ENCODE measurements at regions not wholly inside any gene's neighbourhood (a gene's known extent, or its start where the extent isn't known, plus 50 kb on each side); places are given as distances from the start of the nearest gene placed in this dataset.

DNA sequence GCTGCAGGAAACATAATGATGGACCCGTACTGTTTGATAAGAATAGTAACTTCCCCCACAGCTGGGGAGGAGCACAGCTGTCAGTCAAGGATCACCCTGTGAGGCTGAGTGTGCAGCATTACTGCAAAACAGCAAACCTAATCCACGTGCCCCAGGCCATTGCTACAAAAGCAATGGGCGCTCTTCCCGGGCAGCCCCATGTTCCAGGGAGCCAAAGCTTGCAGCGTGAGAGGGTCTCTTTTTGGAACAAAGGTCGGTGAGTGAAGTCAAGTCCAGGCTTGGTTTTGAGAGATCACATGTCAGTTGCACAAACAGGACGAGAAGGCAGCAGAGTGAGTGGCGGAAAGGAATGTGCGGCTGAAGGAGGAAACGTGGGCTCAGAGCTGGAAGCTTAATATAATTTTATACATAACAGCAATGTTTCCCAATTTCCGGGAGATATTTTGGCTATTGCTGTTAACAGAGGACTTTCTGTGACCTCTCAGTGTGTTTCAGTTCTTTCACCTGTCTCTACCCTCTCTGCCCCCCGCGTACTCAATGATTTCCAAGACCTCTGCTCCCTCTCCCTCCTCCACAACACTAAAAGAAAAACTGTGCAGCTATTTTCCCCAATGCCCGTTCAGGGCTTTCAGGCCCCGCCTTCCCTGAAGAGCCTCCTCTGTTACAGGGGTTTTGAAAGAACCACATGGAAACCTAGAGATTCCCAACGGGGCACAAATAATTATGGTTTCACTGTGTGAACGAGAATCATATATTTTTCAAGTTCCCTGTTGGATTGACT, 128.9 kb downstream of the MTPAP start:
- peak overlapping the region; percentile 58 for H3K27ac ChIP-seq (ENCODE audit: low read depth, low read length)
- peak overlapping the region; percentile 59 for H3K4me3 ChIP-seq (ENCODE audit: insufficient read depth, low read length)
- peaks cover 23% of the 10 kb centered on the region for H3K4me1 ChIP-seq (ENCODE audit: insufficient read depth, low read length)
- no peaks in the 10 kb centered on the region for H3K36me3 ChIP-seq (ENCODE audit: insufficient read depth, low read length)
- peak overlapping the region; percentile 92 for H2AFZ ChIP-seq (ENCODE audit: low read length)
- no peaks in the 10 kb centered on the region for H3K79me2 ChIP-seq (ENCODE audit: insufficient read depth, low read length)
- H4K20me1 ChIP-seq (ENCODE audit: insufficient read depth, low read length): no peaks in the 10 kb centered on the region
- H3K4me2 ChIP-seq (ENCODE audit: insufficient read depth, low read length): peak overlapping the region; percentile 82
- TF ChIP-seq, protein P1, sequence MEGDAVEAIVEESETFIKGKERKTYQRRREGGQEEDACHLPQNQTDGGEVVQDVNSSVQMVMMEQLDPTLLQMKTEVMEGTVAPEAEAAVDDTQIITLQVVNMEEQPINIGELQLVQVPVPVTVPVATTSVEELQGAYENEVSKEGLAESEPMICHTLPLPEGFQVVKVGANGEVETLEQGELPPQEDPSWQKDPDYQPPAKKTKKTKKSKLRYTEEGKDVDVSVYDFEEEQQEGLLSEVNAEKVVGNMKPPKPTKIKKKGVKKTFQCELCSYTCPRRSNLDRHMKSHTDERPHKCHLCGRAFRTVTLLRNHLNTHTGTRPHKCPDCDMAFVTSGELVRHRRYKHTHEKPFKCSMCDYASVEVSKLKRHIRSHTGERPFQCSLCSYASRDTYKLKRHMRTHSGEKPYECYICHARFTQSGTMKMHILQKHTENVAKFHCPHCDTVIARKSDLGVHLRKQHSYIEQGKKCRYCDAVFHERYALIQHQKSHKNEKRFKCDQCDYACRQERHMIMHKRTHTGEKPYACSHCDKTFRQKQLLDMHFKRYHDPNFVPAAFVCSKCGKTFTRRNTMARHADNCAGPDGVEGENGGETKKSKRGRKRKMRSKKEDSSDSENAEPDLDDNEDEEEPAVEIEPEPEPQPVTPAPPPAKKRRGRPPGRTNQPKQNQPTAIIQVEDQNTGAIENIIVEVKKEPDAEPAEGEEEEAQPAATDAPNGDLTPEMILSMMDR (IDR thresholded peaks at IDR 0.05; ENCODE audit: extremely low read depth, low read depth, low read length): no peak
- no peaks in the 10 kb centered on the region for H3K9me3 ChIP-seq (ENCODE audit: low read depth, low read length)
- DNase-seq (ENCODE audit: insufficient read length, low spot score, missing footprints): peak; percentile 69
- H3K27me3 ChIP-seq (ENCODE audit: insufficient read depth, low read length): no peaks in the 10 kb centered on the region

DNA sequence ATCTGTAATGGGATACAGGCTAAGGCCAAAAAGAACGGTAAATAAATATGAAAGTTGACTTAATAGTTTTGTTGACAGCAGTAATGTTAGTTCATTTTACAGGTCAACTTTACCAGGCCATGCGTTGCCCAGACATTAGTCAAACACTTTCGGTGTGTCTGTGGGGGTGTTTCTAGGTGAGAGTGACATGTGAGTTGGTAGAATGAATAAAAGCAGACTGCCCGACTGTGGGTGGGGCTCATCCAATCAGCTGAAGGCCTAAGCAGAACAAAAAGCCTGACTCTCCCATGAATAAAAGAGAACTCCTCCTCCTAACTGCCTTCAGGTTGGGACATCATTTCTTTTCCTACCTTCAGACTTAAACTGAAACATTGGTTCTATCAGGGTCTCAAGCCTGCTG, 132.3 kb downstream of the MTPAP start:
- no peak overlapping the region for H3K4me2 ChIP-seq (ENCODE audit: insufficient read depth, low read length)
- H2AFZ ChIP-seq (ENCODE audit: low read length): no peak overlapping the region
- H3K27me3 ChIP-seq (ENCODE audit: insufficient read depth, low read length): no peaks in the 10 kb centered on the region
- no peak for DNase-seq (ENCODE audit: insufficient read length, low spot score, missing footprints)
- no peaks in the 10 kb centered on the region for H3K36me3 ChIP-seq (ENCODE audit: insufficient read depth, low read length)
- H3K4me1 ChIP-seq (ENCODE audit: insufficient read depth, low read length): peaks cover 24% of the 10 kb centered on the region
- no peaks in the 10 kb centered on the region for H4K20me1 ChIP-seq (ENCODE audit: insufficient read depth, low read length)
- no peaks in the 10 kb centered on the region for H3K79me2 ChIP-seq (ENCODE audit: insufficient read depth, low read length)
- TF ChIP-seq, protein P1 (IDR thresholded peaks at IDR 0.05; ENCODE audit: extremely low read depth, low read depth, low read length): no peak
- no peak overlapping the region for H3K27ac ChIP-seq (ENCODE audit: low read depth, low read length)
- H3K4me3 ChIP-seq (ENCODE audit: insufficient read depth, low read length): no peak overlapping the region
- H3K9me3 ChIP-seq (ENCODE audit: low read depth, low read length): no peaks in the 10 kb centered on the region

DNA sequence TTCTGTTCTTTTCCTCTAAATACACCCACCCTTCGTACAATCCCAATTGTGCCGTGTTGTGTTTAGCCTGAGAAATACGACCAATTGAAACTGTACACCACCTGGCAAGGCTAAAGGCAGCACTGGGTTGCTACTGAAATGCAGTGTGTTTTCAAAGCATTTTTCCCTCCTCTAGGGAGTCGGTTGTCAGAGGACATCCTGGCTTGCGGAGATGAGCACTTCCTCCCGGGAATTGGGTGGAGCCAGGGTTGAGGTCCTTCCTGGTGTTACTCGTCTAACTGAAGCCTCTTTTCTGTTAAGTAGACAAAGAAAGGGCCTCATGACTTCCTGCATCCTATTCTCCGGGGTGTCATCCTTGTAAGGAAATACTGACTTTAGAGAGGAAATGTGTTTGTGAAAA, 133.5 kb downstream of the MTPAP start:
- H3K79me2 ChIP-seq (ENCODE audit: insufficient read depth, low read length): no peaks in the 10 kb centered on the region
- peak overlapping the region; percentile 0 for H3K27ac ChIP-seq (ENCODE audit: low read depth, low read length)
- H3K27me3 ChIP-seq (ENCODE audit: insufficient read depth, low read length): no peaks in the 10 kb centered on the region
- TF ChIP-seq, protein P1 (IDR thresholded peaks at IDR 0.05; ENCODE audit: extremely low read depth, low read depth, low read length): no peak
- H3K4me1 ChIP-seq (ENCODE audit: insufficient read depth, low read length): peaks cover 21% of the 10 kb centered on the region
- H2AFZ ChIP-seq (ENCODE audit: low read length): peak overlapping the region; percentile 94
- peak overlapping the region; percentile 80 for H3K4me2 ChIP-seq (ENCODE audit: insufficient read depth, low read length)
- no peaks in the 10 kb centered on the region for H3K36me3 ChIP-seq (ENCODE audit: insufficient read depth, low read length)
- no peaks in the 10 kb centered on the region for H4K20me1 ChIP-seq (ENCODE audit: insufficient read depth, low read length)
- peak overlapping the region; percentile 59 for H3K4me3 ChIP-seq (ENCODE audit: insufficient read depth, low read length)
- H3K9me3 ChIP-seq (ENCODE audit: low read depth, low read length): no peaks in the 10 kb centered on the region
- peak; percentile 76 for DNase-seq (ENCODE audit: insufficient read length, low spot score, missing footprints)

DNA sequence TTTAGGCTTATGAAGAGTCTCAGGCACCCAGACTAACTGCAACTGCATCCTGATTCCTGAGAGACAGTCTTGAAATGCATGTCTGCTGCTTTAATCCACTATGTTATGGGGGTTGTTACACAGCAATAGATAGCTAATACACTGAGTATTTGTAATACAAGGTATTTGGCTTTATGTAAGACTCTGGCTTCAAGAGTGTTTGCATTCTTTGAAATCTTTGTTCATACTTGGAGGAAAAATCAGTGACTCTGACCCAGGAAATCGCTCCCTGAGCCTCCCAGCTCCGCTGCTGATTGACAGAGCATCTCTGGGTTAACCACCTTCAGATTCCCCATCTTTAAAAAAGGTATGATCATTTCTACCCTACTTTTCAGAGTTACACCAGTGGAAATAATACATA, 133.9 kb downstream of the MTPAP start:
- peaks cover 17% of the 10 kb centered on the region for H3K4me1 ChIP-seq (ENCODE audit: insufficient read depth, low read length)
- H3K27me3 ChIP-seq (ENCODE audit: insufficient read depth, low read length): no peaks in the 10 kb centered on the region
- no peak for DNase-seq (ENCODE audit: insufficient read length, low spot score, missing footprints)
- peak overlapping the region; percentile 80 for H3K4me2 ChIP-seq (ENCODE audit: insufficient read depth, low read length)
- no peaks in the 10 kb centered on the region for H3K9me3 ChIP-seq (ENCODE audit: low read depth, low read length)
- H3K79me2 ChIP-seq (ENCODE audit: insufficient read depth, low read length): no peaks in the 10 kb centered on the region
- H4K20me1 ChIP-seq (ENCODE audit: insufficient read depth, low read length): no peaks in the 10 kb centered on the region
- no peaks in the 10 kb centered on the region for H3K36me3 ChIP-seq (ENCODE audit: insufficient read depth, low read length)
- H3K4me3 ChIP-seq (ENCODE audit: insufficient read depth, low read length): peak overlapping the region; percentile 59
- peak overlapping the region; percentile 0 for H3K27ac ChIP-seq (ENCODE audit: low read depth, low read length)
- TF ChIP-seq, protein P1 (IDR thresholded peaks at IDR 0.05; ENCODE audit: extremely low read depth, low read depth, low read length): no peak
- peak overlapping the region; percentile 94 for H2AFZ ChIP-seq (ENCODE audit: low read length)

Measured in osteoblast (primary cell).